NCI-H2081 treated with DMSO at 0.1 percent for 48 hours (cell line): ENCODE measurements at regions not wholly inside any gene's neighbourhood (a gene's known extent, or its start where the extent isn't known, plus 50 kb on each side); places are given as distances from the start of the nearest gene placed in this dataset.
"Not testable (repeated sequence)": the region's sequence is repeated elsewhere in the genome, so short reads cannot be mapped to it uniquely, and the experiment has no call there.

Experiments
- DNase-seq: peaks from one replicate; lab custom pipeline; 2025; lab: John Stamatoyannopoulos, UW

DNA sequence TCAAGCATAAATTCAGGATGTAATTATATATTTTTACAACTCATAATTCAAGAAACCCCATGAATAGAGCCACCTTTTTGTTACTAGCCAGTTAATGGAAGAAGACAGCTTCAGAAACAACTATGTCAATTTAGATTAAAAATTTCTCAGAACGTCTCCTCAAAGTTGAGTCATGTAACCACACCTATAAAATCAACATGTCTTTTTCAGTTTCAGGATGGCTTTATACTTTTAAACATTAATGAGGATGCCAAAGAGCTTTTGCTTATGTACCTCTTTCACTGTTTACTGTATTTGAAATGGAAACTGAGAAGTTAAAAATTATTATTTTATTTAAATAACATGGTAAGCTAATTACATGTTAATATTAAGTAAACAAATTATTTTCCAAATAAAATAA lies 280.1 kb downstream of the PTH2R start:
- no peak for DNase-seq

DNA sequence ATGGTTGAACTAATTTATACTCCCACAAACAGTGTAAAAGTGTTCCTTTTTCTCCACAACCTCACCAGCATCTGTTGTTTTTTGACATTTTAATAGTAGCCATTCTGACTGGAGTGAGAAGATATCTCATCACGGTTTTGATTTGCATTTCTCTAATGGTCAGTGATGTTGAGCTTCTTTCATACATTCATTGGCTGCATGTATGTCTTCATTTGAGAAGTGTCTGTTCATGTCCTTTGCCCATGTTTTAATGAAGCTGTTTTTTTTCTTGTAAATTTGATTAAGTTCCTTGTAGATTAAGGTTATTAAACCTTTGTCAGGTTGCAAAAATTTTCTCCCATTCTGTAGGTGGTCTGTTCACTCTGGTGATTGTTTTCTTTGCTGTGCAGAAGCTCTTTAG lies 281.1 kb downstream of the PTH2R start:
- not testable (repeated sequence) for DNase-seq

- DNase-seq = no peak
Measured at GRCh38 chr2:208698114-208698513, 291.5 kb downstream of the PTH2R start.

DNA sequence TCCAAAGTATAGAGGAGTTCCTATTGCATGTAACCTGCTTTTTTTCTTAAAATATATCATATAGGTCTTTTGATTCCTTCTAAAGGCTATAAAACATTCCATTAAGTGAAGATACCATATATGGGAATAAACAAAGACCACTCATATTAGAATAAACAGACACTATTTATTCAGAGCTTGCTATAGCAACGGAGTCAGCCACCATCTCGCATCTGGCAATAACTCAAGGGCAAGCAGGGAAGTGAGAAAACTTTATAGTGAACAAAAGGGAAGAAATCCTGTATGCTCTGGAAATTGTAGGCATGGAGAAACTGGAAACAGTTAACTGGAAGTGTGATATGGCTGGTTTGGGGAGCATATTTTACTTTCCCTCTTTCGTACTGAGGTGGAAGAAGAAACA lies 301.9 kb downstream of the PTH2R start:
- DNase-seq = no peak

DNA sequence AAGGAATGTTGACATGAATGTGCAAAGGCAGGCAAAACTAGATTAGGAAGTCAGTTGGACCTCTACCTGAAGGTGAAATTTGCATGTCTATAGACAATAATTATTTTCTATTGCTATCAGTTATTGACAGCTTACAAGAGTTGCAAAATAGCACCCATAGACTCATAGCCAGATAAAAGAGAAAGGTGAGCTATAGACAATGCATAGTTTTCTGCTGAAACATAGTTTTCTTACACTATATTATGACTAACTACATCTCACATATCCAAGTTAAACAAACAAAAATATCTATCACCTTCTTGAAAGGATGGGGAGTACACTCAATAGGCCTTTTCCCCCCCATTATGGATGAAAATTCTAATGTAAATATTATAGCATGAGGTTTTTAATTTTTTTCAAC lies 305.0 kb downstream of the PTH2R start:
- DNase-seq = no peak

- DNase-seq = no peak
Measured at GRCh38 chr2:208713066-208713745, 306.6 kb downstream of the PTH2R start.

DNA sequence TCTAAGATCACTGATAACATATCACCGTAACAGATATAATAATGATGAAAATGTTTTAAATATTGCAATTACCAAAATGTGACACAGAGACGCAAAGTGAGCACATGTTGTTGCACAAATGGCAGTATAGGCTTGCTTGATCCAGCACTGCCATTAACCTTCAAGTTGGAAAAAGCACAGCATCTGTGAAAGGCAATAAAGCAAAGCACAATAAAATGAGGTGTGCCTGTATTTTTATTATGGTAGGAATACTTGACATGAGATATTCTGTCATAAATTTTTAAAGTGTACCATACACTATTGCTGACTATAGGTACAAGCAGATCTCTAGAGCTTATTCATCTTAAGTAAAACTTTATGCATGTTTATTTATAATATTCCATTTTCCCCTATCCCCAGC lies 312.2 kb downstream of the PTH2R start:
- DNase-seq = no peak

GRCh38 chr2:208722731-208723130 lies 316.1 kb downstream of the PTH2R start:
- no peak for DNase-seq

DNA sequence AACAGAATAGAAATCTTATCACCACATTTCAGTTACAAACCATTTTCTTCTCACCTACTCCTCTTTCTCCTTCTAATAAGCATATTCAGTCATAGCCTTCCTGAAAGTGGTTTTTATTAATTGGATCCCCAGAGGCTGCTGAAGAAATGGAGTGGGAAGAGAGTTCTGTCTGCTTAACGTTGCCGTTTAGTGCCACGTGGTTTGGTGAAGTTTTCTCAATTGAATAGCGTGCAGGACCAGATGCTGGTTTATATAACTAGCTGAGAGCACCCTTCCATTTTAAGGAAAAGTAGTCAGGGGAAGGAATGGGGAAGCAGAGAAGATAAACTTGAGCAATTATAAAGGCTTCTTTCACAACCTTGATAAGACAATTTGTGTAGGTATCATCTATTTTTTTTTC lies 318.7 kb downstream of the PTH2R start:
- DNase-seq = no peak

- DNase-seq = no peak
Measured at GRCh38 chr2:208726242-208726641, 319.6 kb downstream of the PTH2R start.

GRCh38 chr2:208751663-208752415 lies 345.2 kb downstream of the PTH2R start:
- DNase-seq = not testable (repeated sequence)

GRCh38 chr2:208757364-208757763 lies 350.8 kb downstream of the PTH2R start:
- DNase-seq = no peak

GRCh38 chr2:208773074-208773473 lies 366.5 kb downstream of the PTH2R start:
- not testable (repeated sequence) for DNase-seq

GRCh38 chr2:208781166-208781565 lies 374.6 kb downstream of the PTH2R start:
- DNase-seq = no peak

GRCh38 chr2:208782097-208782496 lies 375.5 kb downstream of the PTH2R start:
- no peak for DNase-seq

- no peak for DNase-seq
Measured at GRCh38 chr2:208783184-208783583, 376.6 kb downstream of the PTH2R start.

DNA sequence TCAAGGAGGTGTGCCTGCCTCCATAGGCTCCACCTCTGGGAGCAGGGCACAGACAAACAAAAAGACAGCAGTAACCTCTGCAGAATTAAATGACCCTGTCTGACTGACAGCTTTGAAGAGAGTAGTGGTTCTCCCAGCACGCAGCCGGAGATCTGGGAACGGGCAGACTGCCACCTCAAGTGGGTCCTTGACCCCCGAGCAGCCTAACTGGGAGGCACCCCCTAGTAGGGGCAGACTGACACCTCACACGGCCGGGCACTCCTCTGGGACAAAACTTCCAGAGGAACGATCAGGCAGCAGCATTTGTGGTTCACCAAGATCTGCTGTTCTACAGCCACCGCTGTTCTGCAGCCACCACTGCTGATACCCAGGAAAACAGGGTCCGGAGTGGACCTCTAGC lies 378.2 kb downstream of the PTH2R start:
- DNase-seq = not testable (repeated sequence)

DNA sequence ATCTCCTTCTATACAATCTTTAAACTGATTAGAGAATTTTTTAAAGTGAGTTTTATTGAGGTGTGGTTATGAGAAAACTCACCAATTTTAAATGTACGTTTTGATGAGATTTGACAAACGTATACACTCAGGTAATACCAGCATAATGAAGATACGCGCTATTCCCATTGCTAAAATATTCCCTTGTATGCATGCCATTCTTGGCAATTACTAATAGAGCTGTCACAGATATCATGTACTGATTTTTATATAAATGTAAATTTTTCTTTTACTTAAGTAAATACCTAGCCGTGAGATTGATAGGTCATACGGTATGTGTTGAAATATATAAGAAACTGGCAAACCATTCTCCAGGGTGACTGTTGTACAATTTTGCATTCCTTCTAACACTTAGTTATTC lies 384.7 kb downstream of the PTH2R start:
- no peak for DNase-seq

GRCh38 chr2:208792766-208793165 lies 386.2 kb downstream of the PTH2R start:
- DNase-seq = no peak

DNA sequence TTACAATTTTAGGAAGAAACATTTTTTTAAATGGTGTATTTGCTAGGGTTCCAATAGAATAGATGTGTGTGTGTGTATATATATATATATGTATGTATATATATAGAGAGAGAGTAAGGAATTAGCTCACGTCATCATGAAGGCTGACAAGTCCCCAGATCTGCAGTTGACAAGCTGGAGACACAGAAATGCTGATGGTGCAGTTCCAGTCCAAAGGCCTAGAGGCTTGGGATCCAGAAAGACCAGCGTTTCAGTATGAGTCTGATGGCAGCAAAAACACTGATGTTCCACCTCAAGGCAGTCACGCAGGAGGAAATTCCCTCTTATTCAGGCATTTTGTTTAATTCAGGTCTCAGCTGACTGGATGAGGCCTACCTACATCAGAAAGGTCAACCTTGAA lies 386.8 kb downstream of the PTH2R start:
- DNase-seq = no peak

DNA sequence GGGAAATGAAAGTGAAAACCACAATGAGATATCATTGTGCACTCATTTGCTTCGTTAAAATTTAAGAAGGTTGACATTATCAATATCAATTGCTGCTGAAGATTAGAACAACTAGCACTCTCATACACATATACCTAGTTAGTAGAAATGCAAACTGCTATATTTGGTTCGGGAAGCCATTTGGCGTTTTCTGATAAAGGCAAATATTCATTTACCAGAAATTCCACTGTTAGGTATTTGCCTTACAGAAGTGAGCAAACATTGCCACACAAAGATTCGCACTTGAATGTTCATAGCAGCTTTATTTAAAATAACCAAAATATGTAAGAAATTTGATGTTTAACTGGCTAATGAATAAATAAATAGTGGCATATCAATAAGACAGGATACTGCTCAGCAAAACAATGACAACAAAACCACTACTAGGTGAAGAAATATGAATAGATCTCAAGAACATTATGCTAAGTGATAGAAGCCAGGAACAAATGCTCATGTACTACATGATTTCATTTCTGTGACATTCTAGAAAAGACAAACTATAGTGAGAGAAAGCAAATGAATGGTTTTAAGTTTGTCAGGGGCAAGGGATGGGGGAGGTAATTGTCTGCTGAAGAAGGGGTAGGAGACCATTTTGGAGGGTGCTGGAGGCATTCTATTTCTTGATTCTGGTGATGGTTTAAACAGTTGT lies 387.8 kb downstream of the PTH2R start:
- no peak for DNase-seq

DNA sequence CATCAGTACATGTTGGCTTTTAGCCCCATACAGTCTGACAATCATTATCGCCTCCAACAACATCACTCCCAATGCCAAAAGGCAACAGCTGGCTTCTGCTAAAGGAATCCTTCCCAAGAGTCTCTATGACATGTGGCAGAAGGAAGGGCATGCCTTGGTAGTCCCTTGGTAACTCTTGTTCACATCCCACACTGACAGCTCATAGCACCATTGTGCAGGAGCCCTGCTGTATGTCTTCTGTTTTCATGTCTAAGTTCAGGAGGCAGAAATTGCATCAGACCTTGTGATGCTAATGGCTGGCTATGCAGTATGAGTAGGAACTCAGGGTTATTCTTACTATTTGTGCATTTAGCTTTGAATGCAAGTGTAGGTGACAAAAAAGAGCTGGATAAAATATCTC lies 392.1 kb downstream of the PTH2R start:
- no peak for DNase-seq

- DNase-seq = no peak
Measured at GRCh38 chr2:208799397-208799796, 392.8 kb downstream of the PTH2R start.
